K562 (cell line): ENCODE measurements at regions not wholly inside any gene's neighbourhood (a gene's known extent, or its start where the extent isn't known, plus 50 kb on each side); places are given as distances from the start of the nearest gene placed in this dataset.
A peak's percentile ranks its signal among the peaks of the same experiment; 100 is the strongest.

ENCODE experiments used
- BHLHE40 ChIP-seq: IDR thresholded peaks from 2 replicates; pipeline ENCODE4 v1.6.1; 2011; ENCODE audit warnings: low read length, improper control_type of control experiment
- BRCA1 ChIP-seq, 2 experiments: fragments of 450-650 bp in 1 of 2; sonication (generic) in 1 of 2; formaldehyde crosslinking in 1 of 2; IDR thresholded peaks; 2 replicates each; pipeline versions ENCODE4 v1.5.0 to v1.6.1; 2017 to 2020; ENCODE audit warnings: mild to moderate bottlenecking in 1 of 2, missing genetic modification reagents in 1 of 2
- BRD9 ChIP-seq: fragments of 450-650 bp; IDR thresholded peaks from 2 replicates; pipeline ENCODE4 v1.6.1; 2018; ENCODE audit warnings: low read depth; ENCODE audit not compliant: partially characterized antibody
- CEBPB ChIP-seq: fragments of 450-650 bp; IDR thresholded peaks from 2 replicates; pipeline ENCODE4 v1.6.1; 2016; ENCODE audit warnings: missing genetic modification characterization, missing compliant biosample characterization
- CEBPG ChIP-seq, 3 experiments: fragments of 200-800 bp in 1 of 3; sonication (Bioruptor generic) in 1 of 3; sonication (generic) in 1 of 3; formaldehyde crosslinking in 1 of 3; IDR thresholded peaks in 2 of 3; conservative IDR thresholded peaks in 1 of 3; 2 replicates each; pipeline versions ENCODE4 v1.6.1 to v1.8.0; 2016 to 2022; ENCODE audit warnings: missing compliant biosample characterization in 2 of 3, missing genetic modification characterization in 2 of 3, mild to moderate bottlenecking in 1 of 3, missing genetic modification reagents in 1 of 3
- DACH1 ChIP-seq: fragments of 450-650 bp; IDR thresholded peaks from 2 replicates; pipeline ENCODE4 v1.6.1; 2018; ENCODE audit not compliant: partially characterized antibody
- EGR1 ChIP-seq: fragments of 450-650 bp; conservative IDR thresholded peaks from 2 replicates; pipeline ENCODE4 v1.6.1; 2017; ENCODE audit warnings: mild to moderate bottlenecking
- FOXA3 ChIP-seq, 2 experiments: fragments of 450-650 bp in 1 of 2; sonication (generic) in 1 of 2; formaldehyde crosslinking; IDR thresholded peaks in 1 of 2; conservative IDR thresholded peaks in 1 of 2; 2 replicates each; pipeline versions ENCODE4 v1.4.0 to v1.8.0; 2020 to 2022; ENCODE audit warnings: mild to moderate bottlenecking in 2 of 2, missing genetic modification reagents in 1 of 2
- KAT7 ChIP-seq: sonication (generic); formaldehyde crosslinking; IDR thresholded peaks from 2 replicates; pipeline ENCODE4 v1.8.0; 2022; ENCODE audit warnings: missing genetic modification reagents, mild to moderate bottlenecking, borderline replicate concordance
- KLF10 ChIP-seq: fragments of 250-450 bp; sonication (Bioruptor Pico); IDR thresholded peaks from 2 replicates; pipeline ENCODE4 v1.6.1; 2021; ENCODE audit warnings: matching md5 sums
- MBD2 ChIP-seq: sonication (generic); IDR thresholded peaks from 2 replicates; pipeline ENCODE4 v1.6.1; 2016; ENCODE audit warnings: low read depth, borderline replicate concordance
- PBX2 ChIP-seq, 2 experiments: IDR thresholded peaks in 1 of 2; conservative IDR thresholded peaks in 1 of 2; 2 replicates each; pipeline ENCODE4 v1.6.1; 2016; ENCODE audit warnings: low read depth in 2 of 2, mild to moderate bottlenecking in 1 of 2, missing compliant biosample characterization in 1 of 2, missing genetic modification characterization in 1 of 2, moderate library complexity in 1 of 2
- PHTF2 ChIP-seq: fragments of 250-450 bp; sonication (Bioruptor Pico); IDR thresholded peaks from 2 replicates; pipeline ENCODE4 v1.5.0; 2021; ENCODE audit warnings: mild to moderate bottlenecking
- PRMT5 ChIP-seq: sonication (generic); formaldehyde crosslinking; IDR thresholded peaks from 2 replicates; pipeline ENCODE4 v1.5.0; 2020; ENCODE audit warnings: missing genetic modification reagents
- RAD21 ChIP-seq, 2 experiments: fragments of 250-450 bp in 1 of 2; fragments of 450-650 bp in 1 of 2; sonication (Bioruptor Pico) in 1 of 2; formaldehyde crosslinking in 1 of 2; IDR thresholded peaks in 1 of 2; conservative IDR thresholded peaks in 1 of 2; 2 replicates each; pipeline versions ENCODE4 v1.4.0 to v1.8.0; 2020 to 2022; ENCODE audit warnings: mild to moderate bottlenecking in 2 of 2, moderate library complexity in 1 of 2
- SUPT5H ChIP-seq: fragments of 450-650 bp; IDR thresholded peaks from 2 replicates; pipeline ENCODE4 v1.6.1; 2016
- ZBTB17 ChIP-seq: fragments of 450-650 bp; formaldehyde crosslinking; IDR thresholded peaks from 2 replicates; pipeline ENCODE4 v1.4.0; 2020; ENCODE audit warnings: mild to moderate bottlenecking
- ZC3H4 ChIP-seq: sonication (generic); formaldehyde crosslinking; IDR thresholded peaks from 2 replicates; pipeline ENCODE4 v1.9.0; 2021; ENCODE audit warnings: missing genetic modification reagents, borderline replicate concordance
- ZNF644 ChIP-seq: fragments of 200-800 bp; sonication (Bioruptor generic); IDR thresholded peaks from 2 replicates; pipeline ENCODE4 v1.6.1; 2016; ENCODE audit warnings: low read depth, missing genetic modification characterization, missing compliant biosample characterization
- TF ChIP-seq, protein P1 (sequence below): IDR thresholded peaks from 3 replicates; pipeline ENCODE4 v1.6.1; 2011; ENCODE audit warnings: borderline replicate concordance, mild to moderate bottlenecking, moderate library complexity; ENCODE audit not compliant: insufficient read length; ENCODE audit errors: extremely low read depth
- TF ChIP-seq, protein P2 (sequence below): fragments of 450-650 bp; formaldehyde crosslinking; IDR thresholded peaks from 2 replicates; pipeline ENCODE4 v1.4.0; 2020; ENCODE audit warnings: mild to moderate bottlenecking, moderate library complexity

GRCh38 chr2:64311948-64312621 is 141.9 kb upstream of the LGALSL start (continued):
- TF ChIP-seq SUPT5H (no peak), ZBTB17 (CRISPR knock-in tag) (no peak), PRMT5 (CRISPR knock-in tag) (no peak), DACH1 (peak; percentile 18), ZC3H4 (CRISPR knock-in tag) (no peak), CEBPB (tag) (peak; percentile 93), BHLHE40 (peak; percentile 74), BRCA1 (IDR thresholded peaks at IDR 0.05) (no peak), BRCA1 (CRISPR knock-in tag; IDR thresholded peaks at IDR 0.05) (no peak), CEBPG (CRISPR knock-in tag; IDR thresholded peaks at IDR 0.05) (no peak; the same call in 1 of the 2 replicates), CEBPG (tag; conservative IDR thresholded peaks at IDR 0.05 in 1 of 2, IDR thresholded peaks at IDR 0.05 in 1 of 2) (peak; percentile 86 to 94), PBX2 (CRISPR knock-in tag; IDR thresholded peaks at IDR 0.05; ENCODE audit: low read depth) (no peak), PBX2 (tag; conservative IDR thresholded peaks at IDR 0.05; ENCODE audit: low read depth) (peak; percentile 76), KAT7 (CRISPR knock-in tag) (no peak), KLF10 (CRISPR knock-in tag) (no peak), MBD2 (no peak), EGR1 (peak; percentile 71), FOXA3 (CRISPR knock-in tag; conservative IDR thresholded peaks at IDR 0.05 in 1 of 2, IDR thresholded peaks at IDR 0.05 in 1 of 2) (no peak), ZNF644 (tag) (no peak), RAD21 (CRISPR knock-in tag; conservative IDR thresholded peaks at IDR 0.05 in 1 of 2, IDR thresholded peaks at IDR 0.05 in 1 of 2) (peak; percentile 57 to 68), BRD9 (no peak), PHTF2 (CRISPR knock-in tag) (no peak)
- TF ChIP-seq, protein P1, sequence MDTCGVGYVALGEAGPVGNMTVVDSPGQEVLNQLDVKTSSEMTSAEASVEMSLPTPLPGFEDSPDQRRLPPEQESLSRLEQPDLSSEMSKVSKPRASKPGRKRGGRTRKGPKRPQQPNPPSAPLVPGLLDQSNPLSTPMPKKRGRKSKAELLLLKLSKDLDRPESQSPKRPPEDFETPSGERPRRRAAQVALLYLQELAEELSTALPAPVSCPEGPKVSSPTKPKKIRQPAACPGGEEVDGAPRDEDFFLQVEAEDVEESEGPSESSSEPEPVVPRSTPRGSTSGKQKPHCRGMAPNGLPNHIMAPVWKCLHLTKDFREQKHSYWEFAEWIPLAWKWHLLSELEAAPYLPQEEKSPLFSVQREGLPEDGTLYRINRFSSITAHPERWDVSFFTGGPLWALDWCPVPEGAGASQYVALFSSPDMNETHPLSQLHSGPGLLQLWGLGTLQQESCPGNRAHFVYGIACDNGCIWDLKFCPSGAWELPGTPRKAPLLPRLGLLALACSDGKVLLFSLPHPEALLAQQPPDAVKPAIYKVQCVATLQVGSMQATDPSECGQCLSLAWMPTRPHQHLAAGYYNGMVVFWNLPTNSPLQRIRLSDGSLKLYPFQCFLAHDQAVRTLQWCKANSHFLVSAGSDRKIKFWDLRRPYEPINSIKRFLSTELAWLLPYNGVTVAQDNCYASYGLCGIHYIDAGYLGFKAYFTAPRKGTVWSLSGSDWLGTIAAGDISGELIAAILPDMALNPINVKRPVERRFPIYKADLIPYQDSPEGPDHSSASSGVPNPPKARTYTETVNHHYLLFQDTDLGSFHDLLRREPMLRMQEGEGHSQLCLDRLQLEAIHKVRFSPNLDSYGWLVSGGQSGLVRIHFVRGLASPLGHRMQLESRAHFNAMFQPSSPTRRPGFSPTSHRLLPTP: no peak
- TF ChIP-seq, protein P2, sequence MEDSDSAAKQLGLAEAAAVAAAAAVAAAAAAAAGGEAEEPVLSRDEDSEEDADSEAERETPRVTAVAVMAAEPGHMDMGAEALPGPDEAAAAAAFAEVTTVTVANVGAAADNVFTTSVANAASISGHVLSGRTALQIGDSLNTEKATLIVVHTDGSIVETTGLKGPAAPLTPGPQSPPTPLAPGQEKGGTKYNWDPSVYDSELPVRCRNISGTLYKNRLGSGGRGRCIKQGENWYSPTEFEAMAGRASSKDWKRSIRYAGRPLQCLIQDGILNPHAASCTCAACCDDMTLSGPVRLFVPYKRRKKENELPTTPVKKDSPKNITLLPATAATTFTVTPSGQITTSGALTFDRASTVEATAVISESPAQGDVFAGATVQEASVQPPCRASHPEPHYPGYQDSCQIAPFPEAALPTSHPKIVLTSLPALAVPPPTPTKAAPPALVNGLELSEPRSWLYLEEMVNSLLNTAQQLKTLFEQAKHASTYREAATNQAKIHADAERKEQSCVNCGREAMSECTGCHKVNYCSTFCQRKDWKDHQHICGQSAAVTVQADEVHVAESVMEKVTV: peak; percentile 25; the same call in 1 of the 2 replicates
